Breast epithelium (tissue), 4 donors: ENCODE measurements at regions not wholly inside any gene's neighbourhood (a gene's known extent, or its start where the extent isn't known, plus 50 kb on each side); places are given as distances from the start of the nearest gene placed in this dataset.

Experiments
- DNase-seq, 2 donors: peaks; one replicate each; pipeline ENCODE4 v3.0.0-alpha.2; 2019; ENCODE audit warnings: low spot score in 2 of 2
- H3K27ac ChIP-seq, 2 donors: fragments of 200-600 bp; sonication (generic) in 1 of 2; one replicate each; pipeline ENCODE4 v1.5.1; 2016 to 2019; ENCODE audit warnings: mild to moderate bottlenecking in 1 of 2
- H3K27me3 ChIP-seq, 2 donors: fragments of 200-600 bp; sonication (generic) in 1 of 2; one replicate each; pipeline versions ENCODE4 v1.5.1 to v1.6.0; 2017 to 2019; ENCODE audit warnings: control low read depth in 1 of 2, mild to moderate bottlenecking in 1 of 2
- H3K36me3 ChIP-seq: fragments of 200-600 bp; one replicate; pipeline ENCODE4 v1.5.1; 2019
- H3K4me1 ChIP-seq, 2 donors: fragments of 200-600 bp; sonication (generic); one replicate each; pipeline ENCODE4 v1.5.1; 2016 to 2019; ENCODE audit warnings: control low read depth in 1 of 2
- H3K4me3 ChIP-seq, 3 donors: fragments of 200-600 bp; sonication (generic); 1 replicate in 2 of 3; 2 replicates in 1 of 3; pipeline ENCODE4 v1.5.1; 2016 to 2019; ENCODE audit warnings: mild to moderate bottlenecking in 3 of 3, moderate library complexity in 2 of 3
- H3K9me3 ChIP-seq, 2 donors: fragments of 200-600 bp; sonication (generic) in 1 of 2; one replicate each; pipeline ENCODE4 v1.5.1; 2016 to 2019; ENCODE audit warnings: control low read depth in 1 of 2
- CTCF ChIP-seq, 3 donors: fragments of 450-650 bp; IDR thresholded peaks; one replicate each; pipeline ENCODE4 v1.5.1; 2016 to 2017; ENCODE audit warnings: antibody characterized with exemption in 3 of 3, mild to moderate bottlenecking in 3 of 3, moderate library complexity in 3 of 3
- POLR2A ChIP-seq: fragments of 450-650 bp; IDR thresholded peaks from one replicate; pipeline ENCODE4 v1.6.1; 2016; ENCODE audit warnings: antibody characterized with exemption, mild to moderate bottlenecking, moderate library complexity
- POLR2AphosphoS5 ChIP-seq, 3 donors: sonication (generic); formaldehyde crosslinking; IDR thresholded peaks; one replicate each; pipeline ENCODE4 v1.6.1; 2017; ENCODE audit warnings: antibody characterized with exemption in 3 of 3
- intact Hi-C: fragments of 100-400 bp; cut with DNase I; formaldehyde crosslinking; loops from one replicate; pipeline ENCODE4 v1.15.1; 2023; ENCODE audit warnings: low total_unique reads

GRCh38 chr11:76288166-76288980 is 82.1 kb upstream of the WNT11 start:
- H3K27ac ChIP-seq, result no peak overlapping the region
- H3K4me1 ChIP-seq, result no peaks in the 10 kb centered on the region
- no peaks in the 10 kb centered on the region for H3K36me3 ChIP-seq
- DNase-seq, result no peak
- TF ChIP-seq CTCF (IDR thresholded peaks at IDR 0.05) (no peak), POLR2AphosphoS5 (IDR thresholded peaks at IDR 0.05) (no peak), POLR2A (no peak)
- H3K27me3 ChIP-seq, result no peaks in the 10 kb centered on the region
- no peak overlapping the region for H3K4me3 ChIP-seq
- intact Hi-C loops, result no loop called here
- no peaks in the 10 kb centered on the region for H3K9me3 ChIP-seq

DNA sequence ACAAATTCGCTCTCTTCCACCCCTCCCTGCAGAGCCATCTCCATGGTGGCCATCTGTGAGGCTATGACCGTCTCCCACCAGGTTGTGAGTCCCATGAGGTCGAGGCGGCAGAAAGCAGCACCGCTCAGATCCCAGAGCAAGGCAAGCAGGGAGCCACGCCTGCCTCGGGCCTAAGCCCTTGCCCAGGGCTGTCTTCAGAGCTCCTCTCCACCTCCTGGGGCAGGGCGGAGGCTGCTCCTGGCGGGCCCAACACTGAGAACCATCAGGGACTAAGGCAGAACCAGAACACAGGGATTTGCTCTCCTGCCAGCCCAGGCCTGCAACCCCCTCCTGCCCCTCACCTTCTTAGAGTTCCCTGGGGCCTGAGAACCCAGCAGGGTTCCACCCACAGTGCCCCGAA is 80.9 kb upstream of the WNT11 start:
- no peaks in the 10 kb centered on the region for H3K9me3 ChIP-seq
- no peak overlapping the region for H3K4me3 ChIP-seq
- H3K27me3 ChIP-seq, result no peaks in the 10 kb centered on the region
- intact Hi-C loops, result no loop called here
- TF ChIP-seq CTCF (IDR thresholded peaks at IDR 0.05) (no peak), POLR2AphosphoS5 (IDR thresholded peaks at IDR 0.05) (no peak), POLR2A (no peak)
- no peak for DNase-seq
- no peaks in the 10 kb centered on the region for H3K36me3 ChIP-seq
- no peaks in the 10 kb centered on the region for H3K4me1 ChIP-seq
- no peak overlapping the region for H3K27ac ChIP-seq

DNA sequence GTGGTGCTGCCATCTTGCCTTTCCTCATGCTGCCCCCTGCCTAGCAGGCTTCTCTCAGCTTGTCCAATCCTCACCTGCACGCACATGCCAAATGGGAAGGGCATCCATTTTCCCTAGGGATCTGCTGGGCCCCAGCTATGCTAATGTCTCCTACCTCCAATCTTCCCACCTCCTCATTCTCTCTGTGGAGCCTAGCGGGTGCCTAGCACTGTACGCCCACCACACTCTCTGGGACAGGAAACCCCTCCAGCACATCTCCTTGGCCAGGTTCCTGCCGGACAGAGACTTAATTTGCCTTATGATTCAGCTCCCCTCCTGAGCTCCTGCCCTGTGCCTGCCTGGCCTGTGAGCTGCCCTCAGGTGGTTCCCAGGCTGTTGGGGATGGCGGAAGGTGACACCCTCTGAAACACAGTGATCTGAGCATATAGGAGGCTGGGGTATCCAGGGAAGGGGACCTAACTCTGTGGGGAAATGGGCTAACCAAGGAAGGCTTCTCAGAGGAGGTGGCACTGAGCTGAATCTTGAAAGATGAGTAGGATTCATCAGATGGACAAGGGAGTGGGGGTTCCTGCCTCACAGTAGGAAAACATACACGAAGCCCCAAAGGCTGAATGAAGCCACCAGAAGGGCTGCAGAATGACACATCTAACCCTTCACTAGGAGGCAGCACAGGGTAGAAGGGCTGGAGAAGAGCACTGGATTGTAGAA is 79.2 kb upstream of the WNT11 start:
- Histone ChIP-seq H3K9me3 (no peaks in the 10 kb centered on the region), H3K4me1 (no peaks in the 10 kb centered on the region), H3K36me3 (no peaks in the 10 kb centered on the region), H3K27ac (no peak overlapping the region), H3K27me3 (no peaks in the 10 kb centered on the region), H3K4me3 (no peak overlapping the region)
- intact Hi-C loops, result no loop called here
- no peak for TF ChIP-seq POLR2A
- no peak for TF ChIP-seq POLR2AphosphoS5 (IDR thresholded peaks at IDR 0.05)
- no peak for TF ChIP-seq CTCF (IDR thresholded peaks at IDR 0.05)
- DNase-seq, result no peak

GRCh38 chr11:76284161-76284560 is 77.9 kb upstream of the WNT11 start:
- H3K4me3 ChIP-seq, result no peak overlapping the region
- no peak overlapping the region for H3K27ac ChIP-seq
- intact Hi-C loops, result no loop called here
- H3K4me1 ChIP-seq, result no peaks in the 10 kb centered on the region
- H3K9me3 ChIP-seq, result no peaks in the 10 kb centered on the region
- DNase-seq, result no peak
- TF ChIP-seq CTCF (IDR thresholded peaks at IDR 0.05), result no peak
- TF ChIP-seq POLR2A, result no peak
- no peak for TF ChIP-seq POLR2AphosphoS5 (IDR thresholded peaks at IDR 0.05)
- no peaks in the 10 kb centered on the region for H3K36me3 ChIP-seq
- H3K27me3 ChIP-seq, result no peaks in the 10 kb centered on the region
